Esophagus squamous epithelium (tissue), 4 donors: ENCODE measurements at regions not wholly inside any gene's neighbourhood (a gene's known extent, or its start where the extent isn't known, plus 50 kb on each side); places are given as distances from the start of the nearest gene placed in this dataset.

Experiments
- CTCF ChIP-seq, 6 experiments: fragments of 450-650 bp in 4 of 6; fragments of 200-600 bp in 2 of 6; sonication (generic) in 2 of 6; IDR thresholded peaks; one replicate each; pipeline ENCODE4 v1.5.1; 2016 to 2019; ENCODE audit warnings: antibody characterized with exemption in 6 of 6, mild to moderate bottlenecking in 4 of 6, moderate library complexity in 4 of 6
- POLR2A ChIP-seq, 4 donors: fragments of 450-650 bp; IDR thresholded peaks; one replicate each; pipeline ENCODE4 v1.6.1; 2017; ENCODE audit warnings: antibody characterized with exemption in 4 of 4, mild to moderate bottlenecking in 4 of 4, moderate library complexity in 3 of 4

DNA sequence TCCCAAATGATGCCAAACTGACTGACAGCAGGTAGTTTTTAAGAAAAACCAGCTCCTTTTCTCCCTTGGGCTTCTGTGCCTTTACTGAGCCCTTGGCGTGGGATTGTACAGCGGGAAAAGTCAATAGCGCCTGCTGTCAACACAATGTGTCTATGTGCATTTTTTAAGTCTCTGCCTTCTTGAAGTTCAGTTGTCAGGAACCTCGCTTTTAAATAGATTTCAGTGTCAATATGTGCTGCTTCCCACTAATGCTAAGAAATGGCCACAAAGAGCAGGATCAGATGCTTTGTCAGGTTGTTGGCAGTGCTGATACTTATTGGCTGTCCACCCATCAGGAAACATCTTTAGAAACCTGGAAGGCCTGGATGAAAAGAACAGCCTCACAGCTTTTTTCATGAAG, 424.4 kb downstream of the C3orf38 start:
- TF ChIP-seq CTCF (IDR thresholded peaks at IDR 0.05), result no peak
- no peak for TF ChIP-seq POLR2A (IDR thresholded peaks at IDR 0.05)
